Spleen (tissue), 11 donors: ENCODE measurements at regions not wholly inside any gene's neighbourhood (a gene's known extent, or its start where the extent isn't known, plus 50 kb on each side); places are given as distances from the start of the nearest gene placed in this dataset.

Experiments used
- DNase-seq: peaks from one replicate; pipeline ENCODE4 v3.0.0-alpha.2; 2020
- H3K27ac ChIP-seq, 8 donors: fragments of 200-600 bp; sonication (generic) in 7 of 8; 1 replicate in 4 of 8; 2 replicates in 4 of 8; pipeline versions ENCODE4 v1.5.0 to v1.8.0; 2016 to 2021; ENCODE audit warnings: inconsistent platforms in 4 of 8, mild to moderate bottlenecking in 4 of 8, moderate library complexity in 1 of 8
- H3K27me3 ChIP-seq, 7 donors: fragments of 200-600 bp; sonication (generic) in 6 of 7; replicated peaks in 1 of 7; 1 replicate in 4 of 7; 2 replicates in 3 of 7; pipeline versions ENCODE4 v1.5.0 to v1.8.0; 2016 to 2021; ENCODE audit warnings: inconsistent platforms in 3 of 7, mild to moderate bottlenecking in 1 of 7
- H3K36me3 ChIP-seq, 6 donors: fragments of 200-600 bp; sonication (generic) in 5 of 6; 1 replicate in 4 of 6; 2 replicates in 2 of 6; pipeline versions ENCODE4 v1.5.0 to v1.8.0; 2016 to 2021; ENCODE audit warnings: inconsistent platforms in 2 of 6
- H3K4me1 ChIP-seq, 6 donors: fragments of 200-600 bp; sonication (generic) in 5 of 6; 1 replicate in 3 of 6; 2 replicates in 3 of 6; pipeline versions ENCODE4 v1.5.0 to v1.8.0; 2016 to 2021; ENCODE audit warnings: inconsistent platforms in 3 of 6
- H3K4me3 ChIP-seq, 8 donors: fragments of 200-600 bp; sonication (generic) in 7 of 8; 1 replicate in 4 of 8; 2 replicates in 4 of 8; pipeline versions ENCODE4 v1.5.0 to v1.8.0; 2016 to 2021; ENCODE audit warnings: inconsistent platforms in 4 of 8, mild to moderate bottlenecking in 4 of 8, moderate library complexity in 2 of 8
- H3K9me3 ChIP-seq, 8 donors: fragments of 200-600 bp; sonication (generic) in 7 of 8; 1 replicate in 4 of 8; 2 replicates in 4 of 8; pipeline versions ENCODE4 v1.5.0 to v1.8.0; 2016 to 2021; ENCODE audit warnings: inconsistent platforms in 4 of 8
- POLR2A ChIP-seq, 3 donors: fragments of 450-650 bp; IDR thresholded peaks; one replicate each; pipeline ENCODE4 v1.5.1; 2017; ENCODE audit warnings: antibody characterized with exemption in 3 of 3, mild to moderate bottlenecking in 1 of 3
- POLR2AphosphoS5 ChIP-seq, 3 donors: sonication (generic); formaldehyde crosslinking; IDR thresholded peaks; one replicate each; pipeline ENCODE4 v1.5.1; 2017; ENCODE audit warnings: antibody characterized with exemption in 3 of 3
- WGBS, 5 donors: extraction: QIAGEN DNeasy Blood & Tissue Kit in 3 of 5; methylation state at CpG; one replicate each; pipeline versions ENCODE4 v1.1.5 to v1.1.7; 2013 to 2018; 5-methylcytosine and 5-hydroxymethylcytosine counted together
- intact Hi-C: fragments of 100-400 bp; cut with DNase I; formaldehyde crosslinking; loops from one replicate; pipeline ENCODE4 v1.15.0; 2023; ENCODE audit warnings: low total_unique reads
- TF ChIP-seq, protein P1 (sequence below), 11 experiments: fragments of 200-600 bp in 7 of 11; fragments of 450-650 bp in 4 of 11; sonication (generic) in 4 of 11; IDR thresholded peaks in 8 of 11; conservative IDR thresholded peaks in 3 of 11; 1 replicate in 7 of 11; 2 replicates in 4 of 11; pipeline versions ENCODE4 v1.4.0 to v1.8.0; 2016 to 2021; ENCODE audit warnings: antibody characterized with exemption in 11 of 11, inconsistent platforms in 4 of 11, mild to moderate bottlenecking in 1 of 11
- donor health status: healthy with polysubstance abuse.
- donor health status: DM: no; HTN: no; CAD: no; lungs with moderate emphysema.
- donor health status: DM: no; HTN: no; CAD: no.
- donor health status: Bipolar disorder and iron deficiency.
- donor health status: healthy.
- donor health status: DM: no; HTN: no; CAD: no.
- donor health status: DM: yes; HTN: yes; CAD: no.

DNA sequence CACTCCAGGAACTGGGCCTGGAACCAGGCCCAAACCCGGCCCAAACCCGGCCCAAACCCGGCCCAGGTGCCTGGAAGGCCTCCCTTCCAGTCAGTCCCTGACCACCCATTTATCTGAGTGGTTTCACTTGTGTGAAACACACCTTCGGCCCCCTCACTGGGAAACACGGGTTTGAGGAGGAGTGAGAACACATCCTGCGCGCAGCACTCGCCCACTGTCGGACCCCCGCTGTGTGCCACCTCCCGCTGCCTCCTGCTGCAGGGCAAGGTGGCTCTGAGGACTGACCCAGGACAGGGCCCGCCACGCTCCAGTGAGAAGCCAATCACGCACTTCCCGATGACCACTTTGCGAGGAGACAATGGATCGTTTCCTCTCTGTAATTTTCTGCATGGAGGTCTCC is 197.5 kb downstream of the BUB3 start:
- H3K4me3 ChIP-seq, result no peak overlapping the region
- H3K27ac ChIP-seq, result no peak overlapping the region
- DNase-seq, result no peak
- no peaks in the 10 kb centered on the region for H3K4me1 ChIP-seq
- H3K9me3 ChIP-seq, result no peaks in the 10 kb centered on the region
- TF ChIP-seq POLR2A (IDR thresholded peaks at IDR 0.05) (no peak), POLR2AphosphoS5 (IDR thresholded peaks at IDR 0.05) (no peak)
- TF ChIP-seq, protein P1, sequence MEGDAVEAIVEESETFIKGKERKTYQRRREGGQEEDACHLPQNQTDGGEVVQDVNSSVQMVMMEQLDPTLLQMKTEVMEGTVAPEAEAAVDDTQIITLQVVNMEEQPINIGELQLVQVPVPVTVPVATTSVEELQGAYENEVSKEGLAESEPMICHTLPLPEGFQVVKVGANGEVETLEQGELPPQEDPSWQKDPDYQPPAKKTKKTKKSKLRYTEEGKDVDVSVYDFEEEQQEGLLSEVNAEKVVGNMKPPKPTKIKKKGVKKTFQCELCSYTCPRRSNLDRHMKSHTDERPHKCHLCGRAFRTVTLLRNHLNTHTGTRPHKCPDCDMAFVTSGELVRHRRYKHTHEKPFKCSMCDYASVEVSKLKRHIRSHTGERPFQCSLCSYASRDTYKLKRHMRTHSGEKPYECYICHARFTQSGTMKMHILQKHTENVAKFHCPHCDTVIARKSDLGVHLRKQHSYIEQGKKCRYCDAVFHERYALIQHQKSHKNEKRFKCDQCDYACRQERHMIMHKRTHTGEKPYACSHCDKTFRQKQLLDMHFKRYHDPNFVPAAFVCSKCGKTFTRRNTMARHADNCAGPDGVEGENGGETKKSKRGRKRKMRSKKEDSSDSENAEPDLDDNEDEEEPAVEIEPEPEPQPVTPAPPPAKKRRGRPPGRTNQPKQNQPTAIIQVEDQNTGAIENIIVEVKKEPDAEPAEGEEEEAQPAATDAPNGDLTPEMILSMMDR (IDR thresholded peaks at IDR 0.05 in 8 of 11, conservative IDR thresholded peaks at IDR 0.05 in 3 of 11), result no peak
- intact Hi-C loops, result no loop called here
- H3K27me3 ChIP-seq, result peaks cover 0 to 2% (median 0%) of the 10 kb centered on the region in 7 donors
- H3K36me3 ChIP-seq, result no peaks in the 10 kb centered on the region
- WGBS, 5 donors, result 71 to 95% (median 83%) methylated on average over 14 to 17 of the region's 17 CpGs

DNA sequence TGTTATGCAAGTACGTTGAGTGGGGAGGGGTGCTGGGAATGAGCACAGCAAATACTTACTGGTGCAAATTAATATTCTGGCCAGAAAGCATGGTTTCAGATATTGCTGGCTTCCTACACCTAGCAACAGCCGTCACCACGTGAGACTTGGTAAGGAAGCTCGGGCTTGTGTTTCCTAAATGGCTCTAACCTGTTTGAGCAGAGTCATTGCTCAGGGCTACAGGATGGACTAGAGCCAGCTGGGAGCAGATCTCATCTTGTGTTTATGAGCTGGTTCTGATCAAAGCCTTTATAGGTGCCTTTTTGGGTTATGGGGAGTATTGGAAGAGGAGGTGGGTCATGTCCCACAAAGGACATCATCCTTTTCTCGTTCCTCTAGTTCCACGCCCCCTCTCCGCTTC is 200.3 kb downstream of the BUB3 start:
- H3K9me3 ChIP-seq, result no peaks in the 10 kb centered on the region
- WGBS, 5 donors, result 74 to 90% (median 85%) methylated on average over 7 of the region's 7 CpGs
- no peaks in the 10 kb centered on the region for H3K36me3 ChIP-seq
- no peak overlapping the region for H3K4me3 ChIP-seq
- H3K27me3 ChIP-seq, result peaks cover 0 to 2% (median 0%) of the 10 kb centered on the region in 7 donors
- intact Hi-C loops, result no loop called here
- no peak for TF ChIP-seq POLR2A (IDR thresholded peaks at IDR 0.05)
- no peak for TF ChIP-seq POLR2AphosphoS5 (IDR thresholded peaks at IDR 0.05)
- TF ChIP-seq, protein P1 (IDR thresholded peaks at IDR 0.05 in 8 of 11, conservative IDR thresholded peaks at IDR 0.05 in 3 of 11), result no peak
- H3K4me1 ChIP-seq, result no peaks in the 10 kb centered on the region
- no peak overlapping the region for H3K27ac ChIP-seq
- DNase-seq, result no peak

DNA sequence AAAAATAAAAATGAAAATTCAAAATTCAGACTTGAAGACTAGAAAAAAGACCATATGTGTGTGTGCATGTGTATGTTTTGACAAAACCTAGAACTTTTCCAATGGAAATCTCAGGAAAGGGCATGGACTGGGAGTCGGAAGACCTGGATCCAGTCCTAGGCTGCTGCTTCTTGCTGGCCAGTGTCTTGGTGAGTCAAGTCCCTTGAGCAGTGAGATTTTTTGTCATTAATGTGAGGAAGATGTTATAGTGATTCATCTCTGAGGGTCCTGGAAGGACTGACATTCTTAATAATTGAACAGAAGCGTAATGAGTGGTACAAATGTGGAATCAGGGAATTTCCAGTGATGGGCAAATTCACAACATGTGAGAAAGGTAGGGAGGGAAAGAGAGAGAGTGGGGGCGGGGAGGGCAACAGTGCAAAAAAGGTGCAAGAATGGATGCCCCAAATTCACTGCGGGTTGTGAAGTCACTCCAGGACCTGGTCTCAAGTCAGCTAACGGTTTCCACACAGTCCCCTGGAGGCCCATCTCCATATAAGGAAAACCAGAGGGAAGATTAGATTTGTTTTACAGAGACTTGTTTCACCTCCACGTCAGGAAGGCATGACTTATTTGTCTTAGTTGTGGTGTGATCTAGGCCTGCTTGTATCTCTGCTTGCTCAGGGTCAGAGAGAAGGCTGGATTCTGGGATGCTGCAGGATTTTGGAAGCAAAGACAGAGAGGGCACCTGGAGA is 201.7 kb downstream of the BUB3 start:
- no peak overlapping the region for H3K27ac ChIP-seq
- H3K4me3 ChIP-seq, result no peak overlapping the region
- WGBS, 5 donors, result 66 to 82% (median 76%) methylated on average over 6 of the region's 6 CpGs
- no peaks in the 10 kb centered on the region for H3K36me3 ChIP-seq
- DNase-seq, result no peak
- no peaks in the 10 kb centered on the region for H3K9me3 ChIP-seq
- no peaks in the 10 kb centered on the region for H3K4me1 ChIP-seq
- H3K27me3 ChIP-seq, result peaks cover 0 to 2% (median 0%) of the 10 kb centered on the region in 7 donors
- intact Hi-C loops, result no loop called here
- TF ChIP-seq POLR2A (IDR thresholded peaks at IDR 0.05), result no peak
- no peak for TF ChIP-seq POLR2AphosphoS5 (IDR thresholded peaks at IDR 0.05)
- TF ChIP-seq, protein P1 (IDR thresholded peaks at IDR 0.05 in 8 of 11, conservative IDR thresholded peaks at IDR 0.05 in 3 of 11), result no peak

DNA sequence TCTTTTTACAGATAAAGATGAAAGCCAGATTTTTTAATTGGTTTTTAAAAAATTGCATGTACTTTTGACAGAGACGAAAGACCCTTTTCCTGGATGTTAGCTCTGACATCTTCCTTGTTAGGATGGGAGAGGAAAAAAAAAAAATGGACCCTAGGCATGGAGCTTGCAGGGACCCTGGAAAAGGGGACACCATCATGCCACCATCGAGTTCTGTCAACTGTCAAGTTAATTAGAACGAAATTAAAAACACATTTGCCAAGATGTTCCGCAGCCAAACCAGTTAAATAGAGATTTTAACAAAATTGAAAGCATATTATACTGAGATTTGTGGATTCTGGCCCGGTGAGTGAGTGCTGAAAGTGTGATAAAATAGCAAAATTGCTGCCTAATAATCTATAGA is 202.6 kb downstream of the BUB3 start:
- Histone ChIP-seq H3K27ac (no peak overlapping the region), H3K4me1 (no peaks in the 10 kb centered on the region), H3K9me3 (no peaks in the 10 kb centered on the region), H3K27me3 (peaks cover 0 to 2% (median 0%) of the 10 kb centered on the region in 7 donors), H3K36me3 (no peaks in the 10 kb centered on the region), H3K4me3 (no peak overlapping the region)
- 77 to 81% (median 80%) methylated on average over 5 of the region's 5 CpGs for WGBS, 5 donors
- TF ChIP-seq POLR2A (IDR thresholded peaks at IDR 0.05) (no peak), POLR2AphosphoS5 (IDR thresholded peaks at IDR 0.05) (no peak)
- TF ChIP-seq, protein P1 (IDR thresholded peaks at IDR 0.05 in 8 of 11, conservative IDR thresholded peaks at IDR 0.05 in 3 of 11), result no peak
- intact Hi-C loops, result no loop called here
- DNase-seq, result no peak
